NCI-H345 treated with DMSO at 0.1 percent for 48 hours (cell line): ENCODE measurements at regions not wholly inside any gene's neighbourhood (a gene's known extent, or its start where the extent isn't known, plus 50 kb on each side); places are given as distances from the start of the nearest gene placed in this dataset.
"Not testable (repeated sequence)": the region's sequence is repeated elsewhere in the genome, so short reads cannot be mapped to it uniquely, and the experiment has no call there.

ENCODE experiments used
- DNase-seq: peaks from one replicate; lab custom pipeline; 2025; ENCODE audit not compliant: unreplicated experiment; lab: John Stamatoyannopoulos, UW

DNA sequence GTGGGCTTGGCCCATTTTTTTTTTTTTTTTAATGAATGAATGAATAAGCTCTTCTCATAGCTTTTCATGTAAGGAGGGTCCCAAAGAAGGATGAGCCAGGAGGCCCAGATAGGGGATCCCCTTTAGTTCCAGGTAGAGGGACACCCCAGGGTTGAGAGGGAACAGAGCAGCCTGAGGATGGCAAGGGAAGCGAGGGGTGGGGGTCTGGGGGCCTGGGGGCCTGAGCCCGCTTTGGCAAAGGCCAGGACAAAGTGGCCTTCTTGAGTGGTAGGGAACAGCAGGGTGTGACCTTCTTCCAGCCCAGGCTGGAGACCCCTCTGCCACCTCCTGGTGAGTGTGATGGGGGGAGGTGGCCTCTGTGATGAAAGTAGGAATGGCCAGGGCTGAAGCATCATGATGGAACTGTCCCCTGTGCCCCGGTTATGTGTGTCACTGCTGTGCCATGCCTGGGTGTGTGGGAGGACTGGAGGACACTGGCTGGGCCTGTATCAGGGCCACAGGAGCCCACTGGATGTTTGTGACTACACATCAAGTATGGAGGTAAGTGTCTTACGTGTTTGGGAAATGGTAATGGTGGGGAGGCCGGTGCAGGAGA is 263.5 kb upstream of the HDAC4 start:
- DNase-seq = no peak

DNA sequence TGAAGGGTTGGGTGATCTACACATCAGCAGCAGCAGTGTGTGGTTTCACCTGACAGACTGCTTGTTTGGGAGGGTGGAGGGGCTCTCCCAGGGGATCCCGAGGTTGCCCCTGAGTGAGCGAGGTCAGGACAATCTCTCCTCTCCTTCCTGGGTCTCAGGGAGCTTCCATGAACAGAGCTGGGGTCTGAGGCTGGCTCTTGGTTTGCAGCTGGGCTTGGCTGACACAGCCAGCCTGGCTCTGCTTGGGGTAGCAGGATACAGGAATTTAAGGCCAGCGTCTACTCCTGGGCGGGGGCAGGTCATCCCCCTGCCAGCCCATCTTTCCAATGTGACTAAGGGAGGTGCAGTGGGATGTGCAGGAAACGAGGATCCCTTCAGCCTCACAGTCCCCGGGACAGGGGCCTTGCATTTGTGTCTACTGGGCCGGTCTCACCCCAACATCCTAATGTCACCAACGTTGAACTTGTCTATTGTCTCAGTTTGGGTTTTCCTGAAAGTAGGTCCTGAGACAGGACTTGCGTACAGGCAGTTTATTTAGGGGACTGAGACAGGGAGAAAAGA is 262.6 kb upstream of the HDAC4 start:
- DNase-seq = no peak

DNA sequence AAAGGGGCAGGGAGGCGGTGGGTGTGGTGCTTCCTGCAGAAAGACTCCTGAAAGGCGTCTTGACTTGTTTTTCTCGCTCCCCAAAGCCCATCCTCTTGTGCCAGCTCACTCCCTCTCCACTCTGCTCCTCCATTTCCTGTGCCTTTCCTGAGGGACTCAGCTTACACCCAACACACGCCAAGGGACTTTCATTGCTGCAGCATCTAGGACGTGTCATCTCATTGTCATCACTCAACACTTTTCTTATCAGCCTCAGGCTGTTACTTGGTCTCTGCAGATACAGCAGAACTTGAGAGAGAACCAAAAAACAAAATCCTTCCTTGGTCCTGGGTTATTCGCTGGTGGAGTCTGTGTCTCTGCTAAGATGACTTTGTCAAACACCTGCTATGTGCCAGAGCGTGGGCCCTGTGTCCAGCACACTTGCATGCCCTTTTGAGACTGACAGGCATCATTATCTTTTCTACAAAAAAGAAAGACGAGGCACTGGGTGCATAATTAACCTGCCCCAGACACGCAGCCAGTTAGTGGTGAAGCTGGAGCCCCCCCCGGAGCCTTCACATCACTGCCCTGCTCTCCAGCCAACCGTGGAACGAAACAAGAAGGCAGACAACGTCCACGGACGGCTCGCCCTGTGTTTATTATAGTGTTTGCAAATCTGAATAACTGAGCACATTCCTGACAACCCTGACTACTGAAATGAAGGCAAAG is 261.7 kb upstream of the HDAC4 start:
- no peak for DNase-seq

DNA sequence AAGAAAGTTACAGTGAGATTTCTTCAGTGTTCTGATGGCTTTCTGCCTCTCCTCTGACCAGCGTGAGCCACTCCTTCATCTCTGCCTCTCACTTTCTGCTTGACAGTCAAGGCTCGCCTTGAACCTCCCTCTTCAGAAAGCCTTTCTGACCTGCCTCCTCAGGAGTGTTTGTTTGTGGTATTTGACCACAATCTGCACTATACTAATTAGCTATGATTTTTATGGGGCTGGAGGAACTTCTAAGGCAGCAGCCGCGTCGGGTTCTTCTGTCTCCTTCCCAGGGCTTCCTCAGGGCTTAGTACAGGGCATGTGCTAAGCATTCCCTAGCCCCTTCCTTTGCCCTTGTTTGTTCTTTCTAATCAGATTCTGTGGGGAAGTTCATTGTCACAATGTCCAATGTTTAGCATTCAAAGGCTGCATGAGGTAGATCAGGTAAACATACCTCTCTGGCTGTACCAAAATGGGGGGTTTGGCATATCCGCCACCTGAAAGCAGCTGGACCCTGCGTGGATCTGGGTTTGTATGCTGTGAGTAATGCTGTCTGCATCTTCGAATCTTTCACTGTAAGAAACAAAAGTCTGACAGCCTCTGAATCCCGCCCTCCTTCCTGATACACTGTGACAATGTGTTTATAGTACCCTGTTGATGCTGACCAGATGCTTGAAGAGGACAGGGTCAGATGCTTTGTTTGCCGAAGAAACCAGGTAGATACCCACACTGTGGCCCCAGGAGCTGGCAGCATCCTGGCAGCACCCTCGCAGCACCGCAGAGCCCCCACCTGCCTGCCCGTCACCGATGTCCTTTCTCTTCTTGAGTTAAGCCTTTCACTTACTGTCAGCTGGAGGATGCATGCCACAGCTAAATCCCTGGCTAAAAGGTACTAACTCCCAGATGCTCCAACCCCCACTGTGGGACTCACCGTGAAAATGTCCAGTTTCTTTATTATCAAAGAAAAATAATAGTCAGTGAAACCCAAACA is 260.8 kb upstream of the HDAC4 start:
- no peak for DNase-seq

DNA sequence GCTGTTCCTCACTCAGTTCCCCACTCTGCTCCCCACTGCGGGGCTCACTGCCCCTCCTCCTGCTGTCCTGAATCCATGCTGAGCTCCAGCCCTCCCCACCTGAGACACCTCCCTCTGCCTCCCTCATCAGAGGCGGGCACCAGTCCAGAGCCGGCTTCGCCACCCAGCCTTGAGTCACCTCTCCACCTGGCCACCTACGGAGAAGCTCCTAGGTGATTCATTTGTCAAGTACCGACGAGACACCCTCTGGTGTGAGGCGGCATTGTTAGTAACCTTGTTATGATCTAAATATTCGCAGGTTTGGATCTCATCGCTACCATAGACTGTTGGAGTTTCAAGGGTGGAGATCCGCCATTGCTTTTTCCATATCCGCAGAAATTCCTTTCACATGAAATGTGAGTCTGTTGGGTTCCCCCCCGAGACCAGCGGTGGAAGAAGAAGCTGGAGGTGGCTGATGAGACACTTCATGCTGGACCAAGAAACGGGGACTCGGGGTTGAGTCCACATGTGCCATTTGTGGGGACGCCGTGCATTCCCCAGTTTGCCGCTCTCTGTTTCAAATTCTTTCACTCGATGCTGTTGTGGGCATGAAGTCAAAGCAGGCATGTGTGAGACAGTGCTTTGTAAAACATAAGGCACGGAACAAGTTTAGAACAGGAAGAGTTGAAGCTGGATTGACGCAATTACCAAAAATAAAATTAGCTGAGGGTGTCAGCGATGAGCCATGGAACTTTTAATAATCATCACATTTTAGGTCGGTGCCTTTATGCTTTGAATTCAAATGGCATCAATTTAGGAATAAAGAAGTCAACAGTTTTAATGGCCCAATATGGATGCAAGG is 259.8 kb upstream of the HDAC4 start:
- peak; percentile 73 for DNase-seq

DNA sequence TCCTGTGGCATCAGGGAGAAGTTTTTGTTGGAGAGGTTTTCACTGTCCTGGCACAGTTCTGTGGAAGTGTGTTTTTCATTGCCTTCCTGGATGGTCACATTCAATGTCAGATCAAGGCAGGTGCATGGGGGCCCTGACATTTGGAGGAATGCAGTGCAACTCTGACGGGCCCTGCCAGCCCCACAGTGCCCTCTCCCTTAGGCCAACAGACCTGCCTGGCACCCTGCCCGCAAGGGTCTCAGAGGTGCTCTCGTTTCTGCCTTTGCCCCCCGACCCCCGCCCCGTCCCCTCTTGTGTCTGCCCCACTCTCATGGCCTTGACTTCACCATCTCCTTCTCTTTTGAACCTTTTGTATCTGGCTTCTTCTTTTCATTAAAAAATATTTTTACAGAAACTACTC is 257.2 kb upstream of the HDAC4 start:
- no peak for DNase-seq

DNA sequence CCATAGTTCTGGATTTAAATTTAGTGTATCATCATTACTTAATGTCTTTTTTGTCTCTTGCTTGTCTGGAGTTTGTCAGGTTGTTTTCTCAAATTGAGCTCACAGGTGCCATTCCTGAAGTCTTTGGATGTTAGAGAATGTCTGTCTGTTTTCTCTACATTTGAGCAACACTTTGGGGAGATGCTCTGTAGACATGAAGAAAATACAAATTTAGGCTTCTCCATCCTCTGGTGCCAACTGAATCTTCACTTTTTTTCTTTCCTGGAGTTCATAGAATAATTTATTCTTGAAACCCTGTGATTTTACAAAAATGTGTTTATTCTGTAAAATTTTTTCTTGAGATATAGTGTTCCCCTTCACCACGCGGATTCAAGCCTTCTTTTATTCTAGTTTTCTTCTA is 256.4 kb upstream of the HDAC4 start:
- no peak for DNase-seq

DNA sequence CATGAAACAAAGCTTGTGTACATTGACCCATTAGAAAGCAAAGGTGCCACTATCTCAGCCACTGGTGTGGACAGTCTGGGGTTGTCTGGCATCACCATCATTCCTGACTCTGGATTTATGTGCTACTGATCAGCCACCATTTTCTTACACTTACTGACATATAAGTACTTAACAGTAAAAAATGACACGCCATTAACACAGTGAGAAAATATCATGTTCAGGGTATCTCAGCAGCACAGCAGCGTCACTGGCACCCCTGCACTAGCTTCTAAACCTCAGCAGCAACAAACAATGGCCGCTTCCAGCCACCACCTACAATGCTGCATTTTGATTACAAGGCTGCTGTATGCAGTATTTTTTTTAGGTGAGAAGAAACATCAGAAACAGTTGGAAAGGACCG is 253.4 kb upstream of the HDAC4 start:
- DNase-seq = no peak

DNA sequence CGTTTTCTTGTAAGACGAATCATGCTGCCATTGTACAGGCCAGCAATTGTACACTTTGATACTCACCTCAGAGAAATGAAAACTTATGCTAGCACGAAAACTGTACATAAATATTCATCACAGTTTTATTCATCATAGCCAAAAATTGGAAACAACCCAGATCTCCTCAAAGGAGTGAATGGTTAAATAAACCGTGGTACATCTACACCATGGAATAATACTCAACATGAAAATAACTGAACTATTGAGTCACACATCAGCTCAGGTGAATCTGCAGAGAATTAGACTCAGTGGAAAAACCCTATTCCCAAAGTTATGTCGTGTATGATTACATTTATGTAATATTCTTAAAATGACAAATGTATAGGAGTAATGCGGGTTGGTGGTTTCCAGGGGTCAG is 251.0 kb upstream of the HDAC4 start:
- no peak for DNase-seq

DNA sequence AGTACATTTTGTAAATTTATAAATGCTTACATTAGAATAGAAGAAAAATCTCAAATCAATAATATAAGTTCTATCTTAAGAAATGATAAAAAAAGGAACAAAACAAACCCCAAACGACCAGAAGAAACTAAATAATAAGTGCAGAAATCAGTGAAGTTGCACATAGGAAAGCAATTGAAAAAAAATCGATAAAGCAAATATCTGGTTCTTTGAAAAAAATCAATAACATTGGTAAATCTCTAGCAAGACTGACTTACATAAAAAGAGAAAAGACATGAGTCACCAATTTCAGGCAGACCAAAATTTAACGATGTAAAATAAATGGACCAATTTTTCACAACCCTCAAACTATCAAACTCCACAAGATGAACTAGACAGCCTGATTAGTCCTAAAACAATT is 249.9 kb upstream of the HDAC4 start:
- DNase-seq = no peak

DNA sequence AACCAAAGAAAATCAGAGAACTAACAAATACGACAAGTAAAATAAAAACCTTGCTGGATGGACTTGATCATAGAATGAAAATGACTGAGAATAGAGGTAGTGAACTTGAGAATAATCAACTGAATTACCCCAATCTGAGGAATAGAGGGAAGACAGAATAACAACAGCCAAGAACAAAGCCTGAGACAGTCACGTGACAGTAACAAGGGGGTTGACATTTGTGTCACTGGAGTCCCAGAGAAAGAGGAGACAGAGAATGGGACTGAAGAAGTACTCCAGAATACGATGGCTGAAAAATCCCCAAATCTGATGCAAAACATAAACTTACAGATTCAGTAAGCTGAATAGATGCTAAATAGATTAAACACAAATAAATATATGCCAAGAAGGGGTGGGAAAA is 248.5 kb upstream of the HDAC4 start:
- DNase-seq = no peak

DNA sequence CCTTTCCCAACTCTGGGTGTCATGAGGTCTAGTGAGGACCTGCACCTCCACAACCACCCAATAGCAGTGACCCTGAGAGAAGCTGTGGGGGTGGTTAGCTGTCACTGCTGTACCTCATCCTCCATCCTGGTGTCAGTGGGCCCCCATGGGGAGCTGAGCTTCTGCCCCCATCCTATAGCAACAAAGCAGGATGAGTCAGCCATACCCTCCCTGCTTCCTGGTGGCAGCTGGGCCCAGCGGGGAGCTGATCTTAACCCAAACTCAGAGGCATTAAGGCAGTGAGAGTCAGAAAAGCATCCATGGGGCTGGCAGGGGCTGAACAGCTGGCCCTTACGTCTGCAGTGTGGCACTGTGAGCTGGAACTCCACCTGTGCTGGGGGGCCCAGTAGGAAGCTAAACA is 247.8 kb upstream of the HDAC4 start:
- no peak for DNase-seq

DNA sequence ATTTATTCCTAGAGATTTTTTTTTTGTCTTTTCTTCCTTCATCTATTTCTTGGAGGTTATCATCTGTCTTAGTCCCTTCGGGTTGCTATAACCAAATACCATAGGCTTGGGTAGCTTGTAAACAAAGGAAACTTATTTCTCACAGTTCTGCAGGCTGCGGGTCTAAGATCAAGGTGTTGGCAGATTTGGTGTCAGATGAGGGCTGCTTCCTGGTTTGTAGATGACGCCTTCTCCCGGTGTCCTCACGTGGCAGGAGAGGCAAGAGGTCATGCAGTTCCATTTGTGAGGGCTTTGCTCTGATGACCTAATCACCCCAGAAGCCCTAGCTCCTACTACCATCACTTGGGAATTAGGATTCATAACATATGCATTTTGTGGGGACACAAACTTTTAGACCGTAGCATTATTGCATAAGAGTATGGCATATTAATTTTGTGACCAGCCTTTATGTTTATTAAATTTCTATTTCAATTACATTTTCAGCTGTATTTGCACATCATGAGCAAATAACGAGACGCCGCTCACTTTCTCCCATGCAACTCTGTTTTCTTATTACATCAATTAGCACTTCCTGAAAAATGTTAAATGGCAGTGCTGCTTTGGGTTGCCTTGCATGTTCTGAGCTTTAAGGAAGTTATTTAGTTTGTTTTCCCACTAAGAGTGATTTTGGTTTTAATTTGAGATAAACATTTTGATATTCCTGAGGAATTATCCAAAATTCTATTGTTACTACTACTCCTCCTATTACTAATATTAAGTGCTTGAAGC is 246.4 kb upstream of the HDAC4 start:
- no peak for DNase-seq

DNA sequence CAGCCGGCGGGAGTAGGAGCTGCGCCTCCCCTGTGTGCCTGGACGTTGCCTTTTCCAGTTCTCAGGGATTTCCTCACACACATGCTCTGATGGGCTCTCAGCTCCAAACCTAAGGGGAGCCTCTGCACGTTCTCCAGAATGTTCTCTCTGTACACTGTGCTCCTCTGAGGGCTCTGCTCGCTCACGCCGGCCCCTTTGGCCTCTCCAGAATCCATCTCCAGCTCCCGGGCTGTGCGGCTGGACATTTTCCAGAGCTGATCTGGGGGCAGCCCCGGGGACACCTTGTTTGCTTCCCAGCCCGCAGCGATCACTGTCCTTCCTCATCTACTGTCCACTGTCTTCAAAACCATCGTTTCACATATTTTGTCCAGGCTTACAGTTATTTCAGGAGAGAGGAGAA is 245.4 kb upstream of the HDAC4 start:
- no peak for DNase-seq

DNA sequence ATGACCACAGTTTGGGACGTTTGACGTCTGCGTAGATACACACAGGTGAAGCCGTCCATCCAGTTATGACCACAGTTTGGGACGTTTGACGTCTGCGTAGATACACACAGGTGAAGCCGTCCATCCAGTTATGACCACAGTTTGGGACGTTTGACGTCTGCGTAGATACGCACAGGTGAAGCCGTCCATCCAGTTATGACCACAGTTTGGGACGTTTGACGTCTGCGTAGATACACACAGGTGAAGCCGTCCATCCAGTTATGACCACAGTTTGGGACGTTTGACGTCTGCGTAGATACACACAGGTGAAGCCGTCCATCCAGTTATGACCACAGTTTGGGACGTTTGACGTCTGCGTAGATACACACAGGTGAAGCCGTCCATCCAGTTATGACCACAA is 243.8 kb upstream of the HDAC4 start:
- DNase-seq = not testable (repeated sequence)

DNA sequence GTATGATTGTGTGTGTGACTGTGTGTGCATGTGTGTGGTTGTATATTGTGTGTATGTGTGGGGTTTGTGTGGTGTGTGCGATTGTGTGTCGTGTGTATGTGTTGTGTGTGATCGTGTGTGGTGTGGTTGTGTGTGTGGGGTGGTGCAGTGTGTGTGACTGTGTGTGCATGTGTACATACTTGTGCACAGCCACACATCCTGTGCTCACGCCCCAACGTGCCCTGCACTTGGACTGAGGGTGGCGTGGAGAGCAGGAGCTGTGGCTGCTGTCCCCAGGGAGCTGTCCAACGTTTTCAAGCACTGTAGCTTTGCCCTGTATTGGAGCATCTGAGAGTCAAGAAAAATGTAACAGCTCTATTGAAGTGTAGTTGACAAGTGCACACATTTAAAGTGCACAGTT is 243.2 kb upstream of the HDAC4 start:
- no peak for DNase-seq

DNA sequence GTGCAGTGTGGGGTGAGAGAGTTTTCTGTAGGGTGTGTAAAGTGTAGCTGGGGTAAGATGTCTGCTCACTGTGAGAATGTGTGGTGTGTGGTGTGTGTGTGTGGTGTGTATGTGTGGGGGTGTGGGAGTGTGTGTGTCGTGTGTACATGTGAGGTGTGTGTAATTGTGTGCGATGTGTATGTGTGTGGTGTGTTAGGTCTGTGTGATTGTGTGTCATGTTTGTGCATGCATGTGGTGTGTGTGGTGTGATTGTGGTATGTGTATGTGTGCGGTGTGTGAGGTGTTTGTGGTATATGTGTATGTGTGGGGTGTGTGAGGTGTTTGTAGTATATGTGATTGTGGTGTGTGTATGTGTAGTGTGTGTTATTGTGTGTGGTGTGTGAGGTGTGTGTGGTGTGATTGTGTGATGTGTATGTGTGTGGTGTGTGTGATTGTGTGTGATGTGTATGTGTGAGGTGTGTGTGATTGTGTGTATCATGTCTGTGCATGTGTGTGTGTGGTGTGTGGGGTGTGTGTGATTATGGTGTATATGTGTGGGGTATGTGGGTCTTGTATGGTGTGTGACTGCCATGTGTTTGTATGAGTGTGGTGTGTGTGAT is 241.7 kb upstream of the HDAC4 start:
- no peak for DNase-seq

DNA sequence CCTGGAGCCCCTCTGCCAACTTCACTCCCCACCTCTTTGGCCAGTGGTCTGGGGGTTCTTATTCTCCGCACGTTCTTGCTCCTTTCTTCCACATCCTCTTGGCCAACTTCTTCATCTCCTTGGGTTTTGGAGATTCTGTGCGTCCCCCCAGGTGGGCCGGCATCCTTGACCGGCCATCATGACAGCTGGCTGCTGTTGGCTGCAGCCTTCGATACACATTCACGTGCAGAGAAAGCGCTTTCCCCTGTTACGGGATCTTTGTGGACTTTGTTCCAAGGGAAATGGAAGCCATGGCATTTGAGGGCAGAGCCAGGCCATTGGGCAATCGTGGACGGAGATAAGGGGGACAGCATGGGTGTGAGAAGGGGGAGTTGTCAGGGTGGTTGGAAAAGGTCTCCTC is 241.1 kb upstream of the HDAC4 start:
- not testable (repeated sequence) for DNase-seq

DNA sequence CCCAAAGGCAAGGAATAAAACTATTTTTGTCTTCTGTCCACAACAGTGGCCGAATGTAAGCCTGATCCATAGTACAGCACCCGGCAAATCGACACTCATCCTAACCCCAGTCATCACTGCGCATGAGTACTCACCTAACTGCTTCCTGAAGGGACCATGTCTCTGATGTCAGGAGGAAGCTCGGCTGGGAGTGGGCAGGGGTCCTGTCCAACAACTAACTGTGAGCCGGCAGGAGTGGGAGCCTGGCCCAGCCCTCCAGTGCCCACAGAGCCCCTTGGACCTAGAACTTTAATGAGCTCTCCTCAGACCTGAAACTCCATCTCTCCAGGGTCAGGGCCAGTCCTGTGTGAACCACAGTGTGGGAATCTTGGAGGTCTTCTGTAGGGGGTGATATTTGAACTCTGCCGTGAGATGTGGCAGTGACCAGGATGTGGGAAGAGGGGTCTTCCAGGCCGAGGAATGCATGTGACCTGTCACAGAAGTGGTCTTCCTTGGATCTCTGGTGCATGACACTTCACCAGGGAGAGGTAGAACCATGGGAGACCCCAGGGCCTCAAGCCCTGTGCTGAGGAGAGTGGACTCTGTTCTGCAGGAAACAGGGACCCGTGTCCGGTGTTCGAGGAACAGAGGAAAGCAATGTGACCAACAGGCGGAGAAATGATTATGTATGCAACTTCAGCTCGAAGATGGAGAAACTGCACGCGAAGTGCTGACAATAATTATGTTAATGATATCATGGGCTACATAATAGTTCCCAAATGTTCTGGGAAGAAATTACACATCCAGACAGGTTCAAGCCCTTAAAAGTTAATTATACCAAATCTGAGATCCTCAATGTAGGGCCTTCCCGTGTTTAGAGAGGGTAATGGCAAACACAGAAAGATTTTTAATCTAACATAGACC is 240.1 kb upstream of the HDAC4 start:
- no peak for DNase-seq
